Left forelimb (tissue), 1 donor: ENCODE measurements at regions not wholly inside any gene's neighbourhood (a gene's known extent, or its start where the extent isn't known, plus 50 kb on each side); places are given as distances from the start of the nearest gene placed in this dataset.
"Not testable (repeated sequence)": the region's sequence is repeated elsewhere in the genome, so short reads cannot be mapped to it uniquely, and the experiment has no call there.

Experiments
- DNase-seq: peaks from one replicate; pipeline ENCODE4 v3.0.0-alpha.2; 2018; ENCODE audit warnings: low spot score

DNA sequence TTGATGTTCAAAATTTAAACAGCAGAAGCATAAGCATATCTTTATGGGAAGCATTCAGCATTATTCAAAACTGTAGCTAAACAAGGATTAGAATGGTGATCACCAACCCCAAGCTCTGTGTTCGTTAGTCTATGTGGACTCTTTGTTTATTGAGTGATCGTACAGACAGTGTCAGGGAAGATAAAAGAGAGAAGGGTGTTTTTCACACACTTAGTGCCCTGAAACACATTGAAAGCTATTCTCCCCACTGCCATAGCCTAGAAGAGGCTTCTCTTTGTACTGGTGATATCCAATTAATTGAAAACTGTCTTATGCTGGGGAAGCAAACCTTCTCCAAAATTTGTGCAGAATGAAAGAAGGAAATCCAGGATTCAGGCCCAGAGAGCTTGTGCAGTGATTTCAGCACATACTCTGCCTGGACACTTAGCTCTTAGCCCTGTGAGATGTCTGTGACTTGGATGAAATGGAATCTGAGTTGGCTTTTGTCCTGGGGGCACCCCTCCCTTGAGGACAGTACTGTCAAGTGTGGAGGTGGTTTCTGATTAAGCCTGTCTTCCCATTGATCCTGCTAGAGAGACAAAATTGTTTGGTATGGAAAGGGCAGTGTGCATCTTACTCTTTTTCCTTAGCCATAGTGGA lies 125.7 kb upstream of the MTHFD1L start:
- DNase-seq, result no peak

DNA sequence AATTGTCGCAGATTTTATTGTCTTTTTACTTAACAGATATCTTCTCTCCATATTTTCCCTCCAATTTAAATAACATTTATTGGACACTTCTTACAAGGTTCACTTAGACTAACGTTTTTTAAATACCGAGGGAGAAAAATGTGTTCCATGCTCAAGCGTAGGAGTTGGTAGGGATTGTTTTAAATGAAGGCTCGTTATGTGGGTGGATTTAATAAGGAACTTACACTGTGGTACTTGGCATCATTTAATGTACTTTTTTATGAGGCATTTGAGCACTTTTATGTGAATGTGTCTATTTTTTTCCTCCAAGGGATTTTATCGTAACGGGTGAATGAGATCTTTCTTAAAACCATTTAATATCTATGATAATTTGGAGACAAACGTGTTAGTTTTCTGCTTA lies 125.0 kb upstream of the MTHFD1L start:
- no peak for DNase-seq

DNA sequence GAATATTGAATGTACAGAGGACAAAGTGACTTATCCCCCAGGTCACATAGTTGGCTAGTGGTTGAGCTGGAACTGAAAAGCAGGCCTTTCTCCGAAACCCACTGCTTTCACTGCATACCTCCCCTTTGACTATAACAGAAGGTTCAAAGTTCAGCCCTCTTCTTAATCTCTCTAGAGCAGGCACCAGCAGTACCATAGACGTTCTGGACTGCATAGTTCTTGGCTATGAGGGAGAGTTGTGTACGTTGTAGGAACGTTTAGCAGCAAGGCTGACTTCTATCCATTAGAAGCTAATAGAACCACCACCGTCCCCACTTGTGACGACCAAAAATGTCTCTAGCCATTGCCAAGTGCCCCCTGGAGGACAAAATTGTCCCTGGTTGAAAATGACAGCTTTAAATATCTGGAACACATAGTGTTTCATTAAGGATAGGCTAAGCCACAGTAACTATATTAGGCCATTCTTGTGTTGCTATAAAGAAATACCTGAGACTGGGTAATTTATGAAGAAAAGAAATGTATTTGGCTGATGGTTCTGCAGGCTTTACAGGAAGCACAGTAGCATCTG lies 123.8 kb upstream of the MTHFD1L start:
- no peak for DNase-seq

DNA sequence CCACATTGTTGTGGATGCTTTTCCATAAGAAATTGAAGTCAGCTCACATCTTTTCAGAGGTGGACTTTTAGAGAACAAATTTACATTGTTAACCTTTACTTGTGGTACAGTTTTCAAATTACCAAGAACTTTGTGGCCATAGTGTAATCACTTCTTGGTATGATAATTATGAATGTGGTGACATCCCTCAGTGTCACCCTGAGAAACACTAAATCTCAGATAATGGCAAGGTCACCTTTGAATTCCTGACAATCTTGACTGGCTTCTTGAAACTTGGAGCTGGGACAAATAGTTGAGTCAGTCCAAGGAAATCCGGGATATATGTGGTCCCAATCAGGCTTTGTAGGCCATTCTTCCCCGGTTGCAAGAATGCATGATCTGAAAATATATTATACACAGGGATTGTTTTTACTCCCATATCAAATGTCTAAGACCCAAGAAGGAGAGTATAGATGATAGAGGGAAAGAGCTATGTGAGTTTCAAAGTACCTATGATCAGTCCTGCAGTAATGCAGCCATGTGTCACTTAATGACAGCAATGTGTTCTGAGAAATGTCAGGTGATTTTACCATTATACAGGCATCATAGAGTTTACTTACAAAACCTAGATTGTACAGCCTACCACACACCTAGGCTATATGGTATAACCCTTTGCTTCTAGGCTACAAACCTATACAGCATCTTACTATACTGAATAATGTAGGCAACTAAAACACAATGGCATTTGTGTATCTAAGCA lies 120.8 kb upstream of the MTHFD1L start:
- no peak for DNase-seq

DNA sequence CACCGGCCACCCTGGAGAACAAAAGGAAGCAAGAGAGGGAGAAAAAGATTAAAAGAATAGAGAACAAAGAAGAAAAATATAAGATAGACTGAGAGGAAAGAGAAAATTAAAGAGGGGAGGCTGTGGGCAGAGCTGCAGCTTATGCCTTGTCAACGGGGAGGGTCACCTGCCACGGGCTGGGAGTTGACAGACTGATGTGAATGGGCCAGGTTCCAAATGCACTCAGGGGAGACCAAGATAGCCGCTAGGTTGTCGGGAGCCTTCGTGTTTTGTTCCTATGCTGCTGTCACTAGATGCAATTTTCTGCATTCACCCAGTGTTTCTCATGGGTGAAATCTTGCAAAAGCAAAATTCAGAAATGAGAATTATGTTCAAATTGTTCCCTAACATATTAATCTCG lies 119.6 kb upstream of the MTHFD1L start:
- no peak for DNase-seq

DNA sequence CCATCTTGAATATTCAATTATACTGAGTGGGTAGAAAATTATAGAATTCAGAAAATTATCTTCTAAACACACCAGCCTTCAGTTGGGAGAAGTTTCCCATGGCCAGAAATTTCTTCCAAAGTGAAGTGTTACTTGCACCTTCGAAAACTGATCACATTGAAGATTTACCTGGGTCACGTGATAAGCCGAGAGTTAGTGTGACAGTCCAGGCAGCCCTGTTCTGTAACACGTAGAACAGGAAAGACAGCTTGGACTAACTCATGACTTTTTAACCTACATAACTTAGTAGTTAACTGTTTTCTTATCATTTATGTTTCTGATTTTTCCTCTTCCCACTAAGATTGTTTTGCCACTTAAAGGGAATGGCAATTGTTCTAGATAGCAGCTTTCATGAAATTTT lies 118.3 kb upstream of the MTHFD1L start:
- DNase-seq, result no peak

DNA sequence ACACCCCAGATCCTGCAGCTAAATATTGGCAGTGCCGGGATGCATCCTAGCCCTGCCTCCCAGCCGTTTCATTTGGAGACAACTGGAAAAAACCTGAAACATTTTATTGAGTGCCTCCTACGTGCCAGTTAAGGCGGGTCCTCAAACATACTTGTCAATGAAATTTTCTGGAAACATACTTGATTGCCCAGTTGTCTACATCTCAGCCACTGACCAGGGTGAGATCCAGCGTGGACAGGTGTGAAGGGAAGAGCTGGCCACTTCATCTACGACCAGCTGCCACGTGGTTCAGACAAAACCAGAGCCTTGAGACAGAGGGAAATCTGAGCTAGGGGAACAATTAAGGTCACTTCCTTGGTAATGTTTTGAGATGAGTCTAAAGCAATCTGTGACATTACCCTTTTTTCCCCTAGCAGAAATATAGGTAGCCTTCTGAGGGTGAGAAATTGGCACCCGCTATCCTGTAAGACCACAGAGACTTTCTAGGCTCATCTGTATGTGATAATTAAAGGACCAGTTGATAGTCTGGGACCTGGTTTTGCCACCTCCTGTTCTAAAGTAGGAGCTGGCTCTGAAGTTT lies 116.3 kb upstream of the MTHFD1L start:
- DNase-seq, result no peak

DNA sequence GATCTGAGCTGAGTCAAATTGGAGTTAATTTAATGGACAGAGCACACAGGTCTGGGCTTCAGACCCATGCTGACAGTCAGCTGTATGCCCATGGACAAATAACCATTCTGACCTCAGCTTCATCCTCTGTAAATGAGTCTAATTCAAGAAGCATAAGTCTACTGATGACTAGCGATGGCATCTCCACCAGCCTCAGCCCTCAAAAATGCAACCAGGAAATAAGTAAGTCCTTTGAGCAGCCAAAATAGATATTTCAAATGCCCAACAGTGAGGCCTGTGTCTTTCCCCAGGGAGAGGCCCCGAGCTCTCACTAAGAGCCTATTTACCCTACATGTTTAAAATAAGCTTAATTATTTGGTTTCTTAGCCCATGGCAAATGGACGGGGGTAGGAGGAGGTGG lies 114.2 kb upstream of the MTHFD1L start:
- no peak for DNase-seq

DNA sequence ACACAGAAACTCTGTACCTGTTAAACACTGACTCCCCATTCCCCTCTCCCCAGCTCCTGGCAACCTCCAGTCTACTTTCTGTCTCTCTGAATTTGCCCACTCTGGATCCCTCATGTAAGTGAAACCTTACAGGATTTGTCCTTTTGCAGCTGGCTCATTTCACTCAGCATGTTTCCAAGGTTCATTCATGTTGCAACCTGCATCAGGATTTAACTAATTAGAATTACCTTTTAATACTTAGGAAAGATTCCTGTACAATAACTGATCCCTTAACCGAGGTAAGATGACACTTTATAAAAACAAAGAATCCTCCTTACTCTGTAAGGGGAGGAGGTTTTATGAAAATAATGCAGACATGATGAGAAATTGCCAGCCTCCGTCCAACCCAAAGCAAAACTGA lies 113.1 kb upstream of the MTHFD1L start:
- DNase-seq, result no peak

DNA sequence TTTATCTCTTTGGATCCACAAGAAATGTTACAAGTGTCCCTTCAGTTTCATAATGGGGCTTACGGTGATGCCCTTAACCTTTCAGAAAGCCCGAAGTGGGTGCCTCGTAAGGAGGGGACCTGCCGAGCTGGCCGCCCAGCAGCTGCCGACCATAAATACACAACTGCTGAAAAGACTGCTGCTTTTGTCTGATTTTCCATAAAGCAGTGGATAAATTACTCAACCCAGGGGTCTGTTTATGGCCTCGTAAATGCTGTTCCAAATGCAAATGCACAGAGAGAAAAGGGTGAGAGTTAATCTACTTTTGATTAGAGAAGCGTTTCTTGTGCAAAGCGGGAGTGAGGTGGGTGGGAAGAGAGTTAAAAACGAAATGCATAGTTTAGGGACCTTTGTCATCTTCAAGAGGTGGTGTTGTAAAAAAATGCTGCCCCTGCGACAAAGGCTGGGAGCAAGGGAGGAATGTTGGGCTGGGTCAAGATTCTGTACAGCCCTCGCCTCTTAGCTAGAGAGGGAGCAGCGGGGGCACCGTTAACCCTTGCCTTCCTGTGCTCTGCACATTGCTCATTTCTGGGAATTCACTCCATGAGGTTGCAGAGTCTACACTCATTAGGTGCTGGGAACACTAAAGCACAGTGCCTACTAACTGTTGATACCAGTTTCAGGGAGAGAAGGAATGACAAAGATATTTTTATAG lies 112.0 kb upstream of the MTHFD1L start:
- no peak for DNase-seq

DNA sequence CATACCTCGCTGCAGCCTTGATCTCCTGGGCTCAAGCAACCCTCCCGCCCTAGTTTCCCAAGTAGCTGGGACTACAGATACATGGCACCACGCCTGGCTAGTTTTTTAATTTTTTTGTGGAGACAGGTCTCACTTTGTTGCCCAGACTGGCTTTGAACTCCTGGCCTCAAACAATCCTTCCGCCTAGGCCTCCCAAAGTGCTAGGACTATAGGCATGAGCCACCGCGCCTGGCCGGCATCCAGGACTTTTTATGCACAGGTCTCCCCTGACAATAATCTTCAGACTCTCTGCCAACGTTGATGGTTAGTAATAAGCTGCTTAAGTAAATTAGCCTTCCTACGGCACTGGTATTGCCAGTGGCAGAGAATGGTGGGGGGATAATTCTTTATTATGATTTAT lies 110.5 kb upstream of the MTHFD1L start:
- DNase-seq, result no peak

DNA sequence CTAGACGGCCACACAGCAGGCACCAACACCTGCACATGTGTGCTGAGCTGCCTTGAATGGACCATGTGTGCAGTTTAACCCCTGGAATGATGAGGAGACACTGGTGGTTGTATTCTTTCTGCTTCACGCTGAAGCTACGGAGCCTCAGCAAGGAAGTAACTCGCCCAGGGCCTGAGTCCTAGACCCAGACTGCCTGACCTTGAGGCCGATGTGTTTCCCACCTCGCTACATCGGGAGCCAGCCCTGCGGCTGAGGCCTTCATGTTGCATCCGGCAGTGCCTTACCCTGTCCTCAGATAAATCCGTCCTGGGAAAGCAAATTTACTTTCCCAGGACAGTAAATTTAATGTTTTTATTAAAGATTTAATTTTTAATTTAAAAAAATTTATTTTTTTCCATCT lies 110.0 kb upstream of the MTHFD1L start:
- no peak for DNase-seq

DNA sequence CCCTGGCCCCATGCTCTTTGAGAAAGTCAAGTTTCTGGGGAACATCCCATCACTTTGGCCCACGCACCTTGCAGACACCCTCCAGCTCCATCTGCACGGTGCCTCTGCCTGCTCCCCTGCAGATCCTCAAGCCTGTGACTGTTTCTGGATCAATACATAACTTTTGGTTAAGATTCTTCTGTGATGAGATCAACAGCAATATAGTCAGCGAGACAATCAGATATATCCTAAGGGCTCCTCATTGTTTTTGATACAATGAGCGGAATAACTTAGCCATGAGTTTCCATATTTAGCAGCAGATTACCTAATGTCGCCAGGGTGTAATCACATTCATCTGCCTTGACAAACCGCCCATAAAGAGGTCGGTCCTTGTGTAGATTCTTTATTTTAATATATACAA lies 109.3 kb upstream of the MTHFD1L start:
- DNase-seq, result no peak

DNA sequence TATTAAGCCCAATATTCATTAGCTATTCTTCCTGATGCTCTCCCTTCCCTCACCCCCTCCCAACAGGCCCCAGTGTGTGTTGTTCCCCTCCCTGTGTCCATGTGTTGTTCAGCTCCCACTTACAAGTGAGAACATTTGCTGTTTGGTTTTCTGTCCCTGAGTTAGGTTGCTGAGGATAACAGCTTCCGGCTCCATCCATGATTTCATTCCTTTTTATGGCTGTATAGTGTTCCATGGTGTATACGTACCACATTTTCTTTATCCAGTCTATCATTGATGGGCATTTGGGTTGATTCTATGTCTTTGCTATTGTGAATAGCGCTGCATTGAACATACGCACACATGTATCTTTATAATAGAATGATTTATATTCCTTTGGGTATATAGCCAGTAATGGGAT lies 107.7 kb upstream of the MTHFD1L start:
- DNase-seq, result not testable (repeated sequence)

DNA sequence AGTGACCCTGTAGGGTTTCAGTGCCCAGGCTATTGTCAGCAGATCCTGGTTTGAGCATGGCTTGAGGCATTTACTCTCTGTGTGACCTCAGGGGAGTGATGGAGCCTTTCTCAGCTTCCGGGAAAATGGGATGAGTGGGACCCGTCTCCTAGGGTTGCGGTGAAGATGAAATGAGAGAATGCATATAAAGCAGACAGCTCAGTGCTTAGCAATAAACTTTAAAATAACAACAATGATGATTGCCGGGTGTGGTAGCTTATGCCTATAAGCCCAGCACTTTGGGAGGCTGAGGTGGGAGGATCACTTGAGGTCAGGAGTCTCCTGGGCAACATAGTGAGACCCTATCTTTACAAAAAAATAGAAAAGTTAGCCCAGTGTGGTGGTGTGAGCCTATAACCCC lies 106.0 kb upstream of the MTHFD1L start:
- no peak for DNase-seq

DNA sequence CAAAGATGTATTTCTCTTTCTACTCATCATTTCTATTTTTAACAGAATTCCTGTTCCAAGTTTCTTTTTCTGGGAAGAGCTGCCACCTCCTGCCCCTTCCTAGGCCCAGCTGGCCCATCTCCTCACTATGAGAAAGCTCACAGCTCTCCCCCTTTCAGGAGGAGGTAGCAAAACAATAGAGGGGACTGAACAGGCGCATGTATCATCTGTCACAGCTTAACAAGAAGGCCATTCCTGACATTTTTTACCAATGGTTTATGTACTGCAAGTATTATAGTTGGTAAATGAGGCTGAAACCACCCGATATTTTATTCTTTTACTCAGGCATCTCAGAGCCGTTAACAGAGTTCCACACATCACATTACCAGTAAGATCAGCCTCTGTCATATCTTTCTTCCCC lies 103.7 kb upstream of the MTHFD1L start:
- no peak for DNase-seq

DNA sequence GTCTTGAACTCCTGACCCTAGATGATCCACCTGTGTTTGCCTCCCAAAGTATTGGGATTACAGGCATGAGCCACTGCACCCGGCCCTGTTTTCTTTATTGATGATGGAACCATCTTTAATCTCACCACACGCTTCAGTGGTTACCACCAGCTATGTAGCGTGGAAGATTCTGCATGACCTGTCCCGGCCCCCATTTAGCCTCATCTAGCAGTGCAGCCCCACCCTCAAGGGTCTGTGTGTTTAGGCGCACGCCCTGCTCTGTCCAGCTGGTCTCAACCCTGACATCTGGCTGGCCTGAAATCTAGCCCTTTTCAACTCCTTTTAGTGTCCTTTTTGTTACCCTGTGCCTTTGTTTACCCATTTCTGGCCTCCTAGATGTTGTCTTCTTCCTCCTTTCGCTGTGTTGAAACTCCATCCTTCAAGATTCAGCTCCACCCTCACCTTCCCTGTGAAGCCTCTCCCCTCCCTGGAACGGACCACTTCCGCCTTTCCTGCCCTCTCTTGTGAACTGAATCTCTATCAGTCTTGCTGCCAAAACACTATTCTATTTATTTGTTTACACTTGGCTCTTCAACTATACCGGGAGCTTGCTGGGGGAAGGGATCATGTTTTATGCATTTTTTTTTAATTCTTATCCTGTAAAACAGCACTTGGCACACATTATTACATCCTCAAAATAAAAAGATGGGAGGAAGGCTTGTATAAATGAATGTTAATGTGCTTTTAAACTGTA lies 101.0 kb upstream of the MTHFD1L start:
- DNase-seq, result no peak

DNA sequence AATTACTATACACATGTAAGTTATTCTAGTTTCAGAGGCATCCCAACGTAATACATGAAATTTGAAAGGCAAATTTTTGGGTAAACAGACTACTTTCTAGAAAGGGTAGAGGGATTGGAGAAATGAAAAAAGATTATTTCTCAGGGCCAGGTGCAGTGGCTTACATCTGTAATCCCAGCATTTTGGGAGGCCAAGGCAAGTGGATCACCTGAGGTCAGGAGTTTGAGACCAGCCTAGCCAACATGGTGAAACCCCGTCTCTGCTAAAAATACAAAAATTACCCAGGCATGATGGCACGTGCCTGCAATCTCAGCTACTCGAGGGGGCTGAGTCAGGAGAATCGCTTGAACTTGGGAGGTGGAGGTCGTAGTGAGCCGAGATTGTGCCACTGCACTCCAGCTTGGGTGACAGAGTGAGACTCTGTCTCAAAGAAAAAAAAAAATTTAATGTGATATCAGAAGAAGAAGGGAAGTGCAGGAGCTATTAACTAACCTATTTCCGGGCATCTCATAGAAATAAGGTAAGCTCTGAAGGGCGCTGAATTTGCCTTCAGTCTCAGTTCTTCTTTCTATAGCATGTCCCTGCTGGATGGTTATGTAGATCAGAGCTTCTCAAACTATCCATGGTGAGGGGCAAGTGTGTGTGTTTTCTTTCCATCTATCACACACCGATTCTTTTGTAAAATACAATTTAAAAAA lies 100.3 kb upstream of the MTHFD1L start:
- no peak for DNase-seq

DNA sequence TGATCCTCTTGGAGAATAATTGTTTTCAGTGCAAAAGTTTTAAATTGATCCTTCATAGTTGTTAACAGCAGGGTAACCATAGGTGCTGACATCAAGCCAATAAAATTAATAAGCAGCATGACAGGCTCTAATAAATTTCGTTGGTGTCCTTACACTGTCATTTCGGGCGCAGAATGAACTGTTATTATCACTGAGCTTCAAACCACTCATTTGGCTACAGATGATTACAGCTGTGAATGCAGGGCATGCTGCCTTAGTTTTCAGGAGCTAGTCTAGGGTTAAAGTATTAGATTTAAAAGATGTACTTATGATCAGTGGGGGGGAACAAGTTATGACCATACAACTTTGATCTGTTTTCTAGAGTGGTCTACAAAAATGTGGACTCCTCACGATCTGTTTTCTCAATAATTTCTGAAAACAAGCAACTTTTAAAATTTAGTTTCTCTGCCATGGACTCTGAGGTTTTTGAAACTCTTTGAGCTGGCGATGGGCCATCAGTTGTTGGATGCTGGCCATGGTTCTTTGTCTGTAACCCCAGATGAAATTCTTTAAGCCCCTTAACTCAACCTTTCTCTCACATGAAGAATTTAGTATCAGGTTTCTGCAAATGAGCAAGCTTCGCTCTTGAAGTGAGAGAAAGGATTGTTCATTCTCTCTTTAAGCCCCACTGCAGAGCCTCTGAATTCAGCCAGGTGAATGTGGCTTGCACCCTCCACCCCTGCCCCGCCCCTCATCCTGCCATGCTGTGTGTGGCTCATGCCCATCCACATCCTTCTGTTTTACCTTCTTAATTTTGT lies 99.1 kb upstream of the MTHFD1L start:
- no peak for DNase-seq

DNA sequence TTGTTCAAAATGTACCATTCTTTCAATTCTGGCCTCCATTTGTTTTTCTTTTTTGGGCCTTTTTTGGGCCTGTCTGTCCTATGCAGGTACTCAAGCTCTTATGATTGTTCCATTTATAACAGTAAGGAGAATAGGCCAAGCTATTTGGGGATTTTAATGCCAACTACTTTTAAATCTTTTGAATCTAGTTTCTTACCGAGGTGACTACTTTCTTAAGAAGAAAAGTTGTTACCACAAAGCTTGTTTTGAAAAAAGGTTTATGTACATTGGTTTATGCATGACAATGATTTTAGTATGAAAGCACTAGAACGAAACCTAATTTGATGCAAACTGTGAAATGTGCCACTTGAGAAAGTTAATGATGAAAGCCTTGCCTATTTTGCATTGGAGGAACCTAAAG lies 98.3 kb upstream of the MTHFD1L start:
- no peak for DNase-seq
